ENCODE measurements at regions not wholly inside any gene's neighbourhood (a gene's known extent, or its start where the extent isn't known, plus 50 kb on each side); places are given as distances from the start of the nearest gene placed in this dataset.
"Not testable (repeated sequence)": the region's sequence is repeated elsewhere in the genome, so short reads cannot be mapped to it uniquely, and the experiment has no call there.

DNA sequence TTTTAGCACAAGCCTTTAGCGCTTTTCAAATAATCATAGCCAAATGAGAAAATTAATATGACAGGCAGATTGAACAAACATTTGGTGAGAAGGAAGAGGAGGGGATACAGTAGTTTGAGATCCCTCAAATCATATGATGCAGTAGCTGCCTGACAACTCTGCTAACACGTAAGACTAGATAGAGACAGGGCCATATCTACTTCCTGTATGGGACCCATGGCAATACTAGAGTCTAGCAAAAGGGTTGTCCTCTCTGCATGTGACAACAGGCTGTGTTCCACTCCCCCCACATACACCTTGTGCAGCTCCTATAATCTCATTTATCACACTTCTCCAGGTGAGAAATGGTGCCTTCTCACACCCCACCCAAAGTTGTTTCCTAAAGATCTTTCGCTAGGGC is 106.3 kb upstream of the NBPF26 start:
- TF ChIP-seq, protein P1, sequence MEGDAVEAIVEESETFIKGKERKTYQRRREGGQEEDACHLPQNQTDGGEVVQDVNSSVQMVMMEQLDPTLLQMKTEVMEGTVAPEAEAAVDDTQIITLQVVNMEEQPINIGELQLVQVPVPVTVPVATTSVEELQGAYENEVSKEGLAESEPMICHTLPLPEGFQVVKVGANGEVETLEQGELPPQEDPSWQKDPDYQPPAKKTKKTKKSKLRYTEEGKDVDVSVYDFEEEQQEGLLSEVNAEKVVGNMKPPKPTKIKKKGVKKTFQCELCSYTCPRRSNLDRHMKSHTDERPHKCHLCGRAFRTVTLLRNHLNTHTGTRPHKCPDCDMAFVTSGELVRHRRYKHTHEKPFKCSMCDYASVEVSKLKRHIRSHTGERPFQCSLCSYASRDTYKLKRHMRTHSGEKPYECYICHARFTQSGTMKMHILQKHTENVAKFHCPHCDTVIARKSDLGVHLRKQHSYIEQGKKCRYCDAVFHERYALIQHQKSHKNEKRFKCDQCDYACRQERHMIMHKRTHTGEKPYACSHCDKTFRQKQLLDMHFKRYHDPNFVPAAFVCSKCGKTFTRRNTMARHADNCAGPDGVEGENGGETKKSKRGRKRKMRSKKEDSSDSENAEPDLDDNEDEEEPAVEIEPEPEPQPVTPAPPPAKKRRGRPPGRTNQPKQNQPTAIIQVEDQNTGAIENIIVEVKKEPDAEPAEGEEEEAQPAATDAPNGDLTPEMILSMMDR (IDR thresholded peaks at IDR 0.05; ENCODE audit: extremely low read depth in 1 of 2, insufficient read depth in 1 of 2, low read depth in 1 of 2, low read length in 2 of 2): not testable (repeated sequence)
- TF ChIP-seq, protein P2, sequence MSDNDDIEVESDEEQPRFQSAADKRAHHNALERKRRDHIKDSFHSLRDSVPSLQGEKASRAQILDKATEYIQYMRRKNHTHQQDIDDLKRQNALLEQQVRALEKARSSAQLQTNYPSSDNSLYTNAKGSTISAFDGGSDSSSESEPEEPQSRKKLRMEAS (IDR thresholded peaks at IDR 0.05; ENCODE audit: insufficient read depth, insufficient read length): not testable (repeated sequence)
